Activated CD8-positive, alpha-beta memory T cell treated with anti-CD3 and anti-CD28 coated beads, Interleukin-2, amount 50 U/mL, for 1 hour (primary cell): ENCODE measurements at regions not wholly inside any gene's neighbourhood (a gene's known extent, or its start where the extent isn't known, plus 50 kb on each side); places are given as distances from the start of the nearest gene placed in this dataset.

Experiments used
- DNase-seq: peaks from one replicate; pipeline ENCODE4 v3.0.0-alpha.2; 2020; ENCODE audit errors: extremely low read depth

DNA sequence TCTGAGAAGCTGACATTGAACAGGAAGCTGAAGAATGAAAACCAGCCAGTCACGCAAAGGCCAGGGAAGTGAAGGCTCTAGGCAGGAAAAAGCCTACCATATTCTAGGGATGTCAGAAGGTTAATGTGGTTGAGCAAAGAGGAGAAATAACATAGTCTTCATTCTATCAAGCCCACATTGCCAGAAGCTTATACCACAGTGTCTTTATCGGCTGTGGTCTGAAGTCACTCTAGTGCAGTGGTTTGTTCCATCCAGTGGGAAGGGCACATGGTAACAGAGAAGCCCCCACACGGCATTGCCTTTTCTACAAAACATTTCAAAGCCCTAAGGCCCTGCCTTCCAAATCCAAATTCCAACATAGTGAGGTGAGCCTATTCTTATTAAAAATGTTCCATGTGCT, 311.3 kb downstream of the TNS1 start:
- no peak for DNase-seq

GRCh38 chr2:217689053-217689452, 313.7 kb downstream of the TNS1 start:
- no peak for DNase-seq

- DNase-seq, result no peak
Observed at GRCh38 chr2:217688494-217688893, 314.3 kb downstream of the TNS1 start.

- no peak for DNase-seq
Observed at GRCh38 chr2:217687771-217688170, 315.0 kb downstream of the TNS1 start.

- no peak for DNase-seq
Observed at GRCh38 chr2:217685255-217685605, 317.6 kb downstream of the TNS1 start.

- no peak for DNase-seq
Observed at GRCh38 chr2:217684431-217685254, 318.2 kb downstream of the TNS1 start.

DNA sequence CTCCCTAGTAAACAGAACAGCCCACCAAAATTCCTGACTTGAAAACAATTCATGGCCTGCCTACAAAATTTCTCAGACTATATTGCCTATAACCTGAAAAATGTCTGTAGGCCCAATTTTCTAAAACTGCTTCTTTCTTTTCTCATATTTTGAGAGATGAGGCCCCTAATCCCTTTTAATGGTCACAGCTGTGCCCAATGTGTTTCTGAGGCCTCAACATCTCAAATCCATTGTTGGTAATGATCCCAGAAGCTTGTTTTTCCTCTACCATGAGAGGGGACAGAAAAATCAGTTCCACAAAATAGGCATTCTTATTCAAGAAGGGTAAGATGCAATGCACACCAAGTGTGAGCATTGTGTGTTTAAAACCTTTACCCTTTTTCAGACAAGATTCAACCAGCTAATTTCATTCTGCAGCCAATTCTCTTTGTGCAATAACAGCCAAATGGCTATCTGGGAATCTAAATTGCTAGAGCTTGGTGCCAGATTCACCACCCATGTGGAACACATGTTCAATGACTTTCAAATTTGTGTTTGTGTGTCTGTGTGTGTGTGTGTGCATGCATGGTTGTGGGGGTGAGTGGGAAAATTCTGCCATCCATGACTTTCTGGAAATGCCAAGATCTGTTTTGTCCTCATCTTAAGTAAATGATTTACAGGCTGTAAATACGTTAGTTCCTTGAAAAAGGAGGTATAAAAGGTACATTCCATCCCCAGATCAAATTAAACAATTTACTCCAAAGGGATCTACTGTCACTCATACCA, 319.5 kb downstream of the TNS1 start:
- DNase-seq, result no peak

DNA sequence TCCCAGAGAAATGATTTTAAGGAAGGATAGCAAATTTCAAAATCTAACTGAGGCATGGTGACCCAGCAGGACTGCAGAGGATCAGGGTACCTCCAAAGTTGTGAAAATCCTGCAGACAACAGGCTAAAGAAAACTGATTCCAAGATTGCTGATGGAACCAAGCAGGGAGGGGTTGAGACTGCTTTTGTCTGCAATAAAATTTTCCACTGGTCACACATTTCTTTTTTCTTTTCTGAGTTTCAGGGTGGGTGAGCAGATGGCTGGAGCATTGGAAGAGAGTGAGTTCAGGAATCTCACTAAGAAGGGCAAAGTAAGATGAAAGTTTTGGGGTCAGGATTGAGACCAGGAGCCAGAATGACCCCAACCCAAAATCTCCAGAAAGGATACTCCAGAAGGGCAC, 321.0 kb downstream of the TNS1 start:
- no peak for DNase-seq

DNA sequence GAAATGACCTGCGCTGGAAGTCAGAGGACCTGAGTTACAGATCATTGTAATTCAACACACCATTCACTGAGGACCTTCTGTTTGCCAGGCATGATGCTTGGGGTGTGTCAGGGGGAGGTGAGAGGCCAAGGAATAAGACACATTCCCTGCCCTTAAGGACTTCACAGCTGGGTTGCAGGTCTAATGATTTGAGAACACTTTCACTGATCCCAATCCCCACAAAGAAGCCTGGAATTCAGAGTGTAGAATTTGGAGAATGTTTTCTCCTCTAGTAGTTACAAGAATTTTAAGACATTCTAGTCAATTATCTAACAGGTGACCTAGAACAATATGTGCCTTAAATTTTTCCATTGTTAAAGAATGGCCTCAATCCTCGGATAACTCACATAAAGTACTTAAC, 322.4 kb downstream of the TNS1 start:
- no peak for DNase-seq

GRCh38 chr2:217673627-217674026, 329.2 kb downstream of the TNS1 start:
- DNase-seq, result no peak

- DNase-seq, result no peak
Observed at GRCh38 chr2:217672472-217672871, 330.3 kb downstream of the TNS1 start.

GRCh38 chr2:217671871-217672270, 330.9 kb downstream of the TNS1 start:
- no peak for DNase-seq

DNA sequence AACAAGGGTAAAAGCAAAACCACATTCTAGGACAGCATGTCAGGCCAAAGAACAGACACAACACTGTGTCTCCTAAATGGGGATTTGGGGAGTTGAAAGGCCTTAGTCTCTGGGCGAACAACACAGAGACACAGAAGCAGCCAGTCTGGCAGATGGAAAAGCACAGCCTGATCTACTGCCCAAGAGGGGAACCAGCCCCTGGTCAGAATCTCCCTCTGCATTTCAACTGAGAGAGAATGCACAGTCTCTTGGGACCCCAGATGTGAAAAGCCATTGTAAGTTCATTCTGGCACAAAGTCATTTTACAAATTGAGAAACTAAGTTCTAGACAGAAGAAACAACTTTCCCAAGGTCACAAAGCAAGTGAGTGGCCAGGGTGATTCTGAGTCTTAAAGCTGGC, 331.7 kb downstream of the TNS1 start:
- DNase-seq, result no peak

DNA sequence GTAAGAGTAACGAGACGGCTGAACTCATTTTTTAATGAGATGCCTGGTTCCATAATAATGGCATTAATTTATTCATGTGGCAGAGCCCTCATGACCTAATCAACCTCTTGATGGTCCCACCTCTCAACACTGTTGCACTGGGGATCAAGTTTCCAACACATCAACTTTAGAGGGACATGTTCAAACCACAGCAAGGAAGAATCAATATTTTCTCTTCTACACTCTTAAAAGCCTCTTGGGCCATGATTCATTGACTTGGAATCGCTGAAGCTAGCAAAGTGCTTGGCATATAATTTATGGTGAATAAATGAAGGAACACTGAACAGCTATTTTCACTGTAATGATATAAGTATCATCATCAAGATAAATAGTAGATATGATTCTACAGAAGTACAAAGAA, 333.0 kb downstream of the TNS1 start:
- no peak for DNase-seq

GRCh38 chr2:217667512-217667911, 335.3 kb downstream of the TNS1 start:
- no peak for DNase-seq

- no peak for DNase-seq
Observed at GRCh38 chr2:217667035-217667434, 335.8 kb downstream of the TNS1 start.

- no peak for DNase-seq
Observed at GRCh38 chr2:217666338-217666737, 336.5 kb downstream of the TNS1 start.

GRCh38 chr2:217664761-217665160, 338.0 kb downstream of the TNS1 start:
- DNase-seq, result no peak

GRCh38 chr2:217662984-217663602, 339.7 kb downstream of the TNS1 start:
- no peak for DNase-seq

GRCh38 chr2:217661378-217661777, 341.4 kb downstream of the TNS1 start:
- DNase-seq, result no peak

GRCh38 chr2:217660423-217660822, 342.4 kb downstream of the TNS1 start:
- DNase-seq, result no peak

GRCh38 chr2:217658806-217659205, 344.0 kb downstream of the TNS1 start:
- DNase-seq, result no peak

GRCh38 chr2:217657252-217657651, 345.5 kb downstream of the TNS1 start:
- no peak for DNase-seq
